BJ (cell line): ENCODE measurements at regions not wholly inside any gene's neighbourhood (a gene's known extent, or its start where the extent isn't known, plus 50 kb on each side); places are given as distances from the start of the nearest gene placed in this dataset.
"Not testable (repeated sequence)": the region's sequence is repeated elsewhere in the genome, so short reads cannot be mapped to it uniquely, and the experiment has no call there.

ENCODE experiments used
- CTCF ChIA-PET: fragments of 350-600 bp; formaldehyde crosslinking; extraction: SDS; loops from one replicate; lab custom pipeline; 2021; ENCODE audit warnings: antibody characterized with exemption, inconsistent platforms; lab: Yijun Ruan, JAX
- POLR2A ChIA-PET: fragments of 300-600 bp; sonication (Branson Sonifier 250); formaldehyde crosslinking; extraction: SDS; loops from one replicate; lab custom pipeline; 2021; ENCODE audit warnings: antibody characterized with exemption; lab: Charles Lee
- DNase-seq: peaks from one replicate; pipeline ENCODE4 v3.0.0-alpha.2; 2011; ENCODE audit warnings: low read depth
- H3K27me3 ChIP-seq: 2 replicates; pipeline ENCODE4 v1.6.0; 2011; ENCODE audit warnings: low read length; ENCODE audit not compliant: control insufficient read depth, insufficient read depth
- H3K36me3 ChIP-seq: 2 replicates; pipeline ENCODE4 v1.5.1; 2011; ENCODE audit warnings: low read length; ENCODE audit not compliant: control insufficient read depth, insufficient read depth
- H3K4me3 ChIP-seq: 2 replicates; pipeline ENCODE4 v1.5.1; 2011; ENCODE audit warnings: low read depth, mild to moderate bottlenecking, control low read depth, low read length
- CTCF ChIP-seq: IDR thresholded peaks from 2 replicates; pipeline ENCODE4 v1.5.1; 2011; ENCODE audit warnings: low read depth, mild to moderate bottlenecking, control low read depth, inconsistent platforms, low read length, moderate library complexity; ENCODE audit not compliant: insufficient read depth

GRCh38 chr21:25531538-25532250 lies 75.6 kb downstream of the MRPL39 start:
- H3K36me3 ChIP-seq, H3K27me3 ChIP-seq, CTCF ChIA-PET, H3K4me3 ChIP-seq, DNase-seq, POLR2A ChIA-PET: not testable (repeated sequence)

GRCh38 chr21:25528515-25528914 lies 78.8 kb downstream of the MRPL39 start:
- CTCF ChIA-PET: no interaction called here

GRCh38 chr21:25518491-25518911 lies 88.8 kb downstream of the MRPL39 start:
- Histone ChIP-seq H3K4me3 (no peak overlapping the region), H3K27me3 (no peaks in the 10 kb centered on the region), H3K36me3 (no peaks in the 10 kb centered on the region)
- ChIA-PET CTCF (no interaction called here), POLR2A (no interaction called here)
- no peak for TF ChIP-seq CTCF
- no peak for DNase-seq

More at GRCh38 chr21:25528515-25528914, 78.8 kb downstream of the MRPL39 start:
- DNase-seq: no peak
- no peak for TF ChIP-seq CTCF
- POLR2A ChIA-PET: no interaction called here
- H3K4me3 ChIP-seq: no peak overlapping the region
- H3K36me3 ChIP-seq: no peaks in the 10 kb centered on the region
- no peaks in the 10 kb centered on the region; the same call in 1 of the 2 replicates for H3K27me3 ChIP-seq

- H3K36me3 ChIP-seq: no peaks in the 10 kb centered on the region
- no peak for TF ChIP-seq CTCF
- DNase-seq: no peak
- ChIA-PET CTCF (no interaction called here), POLR2A (no interaction called here)
- H3K4me3 ChIP-seq: no peak overlapping the region
- no peaks in the 10 kb centered on the region for H3K27me3 ChIP-seq
Observed at GRCh38 chr21:25515484-25516405, 91.5 kb downstream of the MRPL39 start.

- no peak for DNase-seq
- no peak overlapping the region for H3K4me3 ChIP-seq
- no peaks in the 10 kb centered on the region for H3K36me3 ChIP-seq
- TF ChIP-seq CTCF: no peak
- ChIA-PET POLR2A (no interaction called here), CTCF (interaction anchor here (0.6 kb wide), 1 partner anchor 1195 kb away, joined by 3 read pairs; no protein-coding TSS in a partner anchor)
- H3K27me3 ChIP-seq: no peaks in the 10 kb centered on the region
Observed at GRCh38 chr21:25513810-25514209, 93.5 kb downstream of the MRPL39 start.
